ENCODE measurements at regions not wholly inside any gene's neighbourhood (a gene's known extent, or its start where the extent isn't known, plus 50 kb on each side); places are given as distances from the start of the nearest gene placed in this dataset.
"Not testable (repeated sequence)": the region's sequence is repeated elsewhere in the genome, so short reads cannot be mapped to it uniquely, and the experiment has no call there.

GRCh38 chr22:17300926-17301325 lies 68.3 kb upstream of the CECR2 start:
- TF ChIP-seq CTCF (IDR thresholded peaks at IDR 0.05; ENCODE audit: unreplicated experiment), result no peak
- Mint-ChIP-seq H3K27ac (ENCODE audit: unreplicated experiment) (no peak overlapping the region), H3K4me1 (ENCODE audit: low read depth, unreplicated experiment) (no peaks in the 10 kb centered on the region), H3K36me3 (ENCODE audit: insufficient read depth, unreplicated experiment) (no peaks in the 10 kb centered on the region), H3K9me3 (ENCODE audit: low read depth, unreplicated experiment) (peaks cover 3% of the 10 kb centered on the region), H3K4me3 (ENCODE audit: low read depth, unreplicated experiment) (no peak overlapping the region), H3K27me3 (ENCODE audit: unreplicated experiment) (peaks cover 33% of the 10 kb centered on the region)
- no TSS peak for BruUV-seq (replicated peaks)
- intact Hi-C loops (cut with micrococcal nuclease; ENCODE audit: unreplicated experiment), result no loop called here
- no peak for DNase-seq
- CTCF ChIA-PET, result interaction anchor here (0.6 kb wide), 1 partner anchor 30 kb away, joined by 4 read pairs; no protein-coding TSS in a partner anchor

- DNase-seq; H3K4me3 Mint-ChIP-seq (ENCODE audit: low read depth, unreplicated experiment); BruUV-seq (replicated peaks); H3K9me3 Mint-ChIP-seq (ENCODE audit: low read depth, unreplicated experiment); CTCF ChIA-PET; H3K36me3 Mint-ChIP-seq (ENCODE audit: insufficient read depth, unreplicated experiment); H3K27ac Mint-ChIP-seq (ENCODE audit: unreplicated experiment); intact Hi-C loops (cut with micrococcal nuclease; ENCODE audit: unreplicated experiment); H3K4me1 Mint-ChIP-seq (ENCODE audit: low read depth, unreplicated experiment): not testable (repeated sequence)
- H3K27me3 Mint-ChIP-seq (ENCODE audit: unreplicated experiment), result peaks cover 53% of the 10 kb centered on the region
Observed at GRCh38 chr22:17298805-17299502, 70.3 kb upstream of the CECR2 start.

GRCh38 chr22:17285656-17286055 lies 66.4 kb upstream of the ADA2 start:
- no peak overlapping the region for H3K4me3 Mint-ChIP-seq (ENCODE audit: low read depth, unreplicated experiment)

GRCh38 chr22:17284888-17285287 lies 65.7 kb upstream of the ADA2 start:
- no peak for DNase-seq
- intact Hi-C loops (cut with micrococcal nuclease; ENCODE audit: unreplicated experiment), result no loop called here
- BruUV-seq (replicated peaks), result no TSS peak
- no peak overlapping the region for H3K27ac Mint-ChIP-seq (ENCODE audit: unreplicated experiment)
- H3K4me3 Mint-ChIP-seq (ENCODE audit: low read depth, unreplicated experiment), result no peak overlapping the region
- H3K4me1 Mint-ChIP-seq (ENCODE audit: low read depth, unreplicated experiment), result no peaks in the 10 kb centered on the region
- no peaks in the 10 kb centered on the region for H3K9me3 Mint-ChIP-seq (ENCODE audit: low read depth, unreplicated experiment)
- no peak for TF ChIP-seq CTCF (IDR thresholded peaks at IDR 0.05; ENCODE audit: unreplicated experiment)
- H3K27me3 Mint-ChIP-seq (ENCODE audit: unreplicated experiment), result peaks cover 70% of the 10 kb centered on the region
- no peaks in the 10 kb centered on the region for H3K36me3 Mint-ChIP-seq (ENCODE audit: insufficient read depth, unreplicated experiment)
- CTCF ChIA-PET, result interaction anchor here (1.3 kb wide), 1 partner anchor 9 kb away, joined by 3 read pairs; no protein-coding TSS in a partner anchor

More at GRCh38 chr22:17285656-17286055, 66.4 kb upstream of the ADA2 start:
- no peak for TF ChIP-seq CTCF (IDR thresholded peaks at IDR 0.05; ENCODE audit: unreplicated experiment)
- BruUV-seq (replicated peaks), result no TSS peak
- Mint-ChIP-seq H3K9me3 (ENCODE audit: low read depth, unreplicated experiment) (no peaks in the 10 kb centered on the region), H3K36me3 (ENCODE audit: insufficient read depth, unreplicated experiment) (no peaks in the 10 kb centered on the region), H3K27me3 (ENCODE audit: unreplicated experiment) (peaks cover 70% of the 10 kb centered on the region), H3K4me1 (ENCODE audit: low read depth, unreplicated experiment) (no peaks in the 10 kb centered on the region), H3K27ac (ENCODE audit: unreplicated experiment) (no peak overlapping the region)
- DNase-seq, result no peak
- intact Hi-C loops (cut with micrococcal nuclease; ENCODE audit: unreplicated experiment), result no loop called here
- CTCF ChIA-PET, result no interaction called here

GRCh38 chr22:17284466-17284865 lies 65.2 kb upstream of the ADA2 start:
- no peaks in the 10 kb centered on the region for H3K36me3 Mint-ChIP-seq (ENCODE audit: insufficient read depth, unreplicated experiment)
- BruUV-seq (replicated peaks), result no TSS peak
- TF ChIP-seq CTCF (IDR thresholded peaks at IDR 0.05; ENCODE audit: unreplicated experiment), result no peak
- no peak overlapping the region for H3K4me3 Mint-ChIP-seq (ENCODE audit: low read depth, unreplicated experiment)
- intact Hi-C loops (cut with micrococcal nuclease; ENCODE audit: unreplicated experiment), result no loop called here
- peaks cover 66% of the 10 kb centered on the region for H3K27me3 Mint-ChIP-seq (ENCODE audit: unreplicated experiment)
- no peaks in the 10 kb centered on the region for H3K4me1 Mint-ChIP-seq (ENCODE audit: low read depth, unreplicated experiment)
- CTCF ChIA-PET, result interaction anchor here (1.3 kb wide), 1 partner anchor 9 kb away, joined by 3 read pairs; no protein-coding TSS in a partner anchor
- DNase-seq, result no peak
- H3K27ac Mint-ChIP-seq (ENCODE audit: unreplicated experiment), result no peak overlapping the region
- no peaks in the 10 kb centered on the region for H3K9me3 Mint-ChIP-seq (ENCODE audit: low read depth, unreplicated experiment)

- BruUV-seq (replicated peaks); H3K9me3 Mint-ChIP-seq (ENCODE audit: low read depth, unreplicated experiment); DNase-seq; H3K4me1 Mint-ChIP-seq (ENCODE audit: low read depth, unreplicated experiment); H3K36me3 Mint-ChIP-seq (ENCODE audit: insufficient read depth, unreplicated experiment); H3K27ac Mint-ChIP-seq (ENCODE audit: unreplicated experiment); CTCF ChIA-PET; intact Hi-C loops (cut with micrococcal nuclease; ENCODE audit: unreplicated experiment); H3K4me3 Mint-ChIP-seq (ENCODE audit: low read depth, unreplicated experiment): not testable (repeated sequence)
- peaks cover 59% of the 10 kb centered on the region for H3K27me3 Mint-ChIP-seq (ENCODE audit: unreplicated experiment)
Observed at GRCh38 chr22:17283865-17284264, 64.6 kb upstream of the ADA2 start.

Data from Calu3 (cell line).